Adrenal gland (tissue), 5 donors: ENCODE measurements at regions not wholly inside any gene's neighbourhood (a gene's known extent, or its start where the extent isn't known, plus 50 kb on each side); places are given as distances from the start of the nearest gene placed in this dataset.

Source experiments
- POLR2A ChIP-seq, 2 donors: fragments of 450-650 bp; IDR thresholded peaks; one replicate each; pipeline ENCODE4 v1.6.1; 2017; ENCODE audit warnings: antibody characterized with exemption in 2 of 2, mild to moderate bottlenecking in 2 of 2, moderate library complexity in 1 of 2
- TF ChIP-seq, protein P1 (sequence below), 6 experiments: fragments of 450-650 bp in 4 of 6; fragments of 200-600 bp in 2 of 6; sonication (generic) in 1 of 6; IDR thresholded peaks; 1 replicate in 5 of 6; 2 replicates in 1 of 6; pipeline versions ENCODE4 v1.5.1 to v1.8.0; 2016 to 2021; ENCODE audit warnings: antibody characterized with exemption in 6 of 6, mild to moderate bottlenecking in 2 of 6, moderate library complexity in 1 of 6
- donor health status: DM: no; HTN: no; CAD: no.

DNA sequence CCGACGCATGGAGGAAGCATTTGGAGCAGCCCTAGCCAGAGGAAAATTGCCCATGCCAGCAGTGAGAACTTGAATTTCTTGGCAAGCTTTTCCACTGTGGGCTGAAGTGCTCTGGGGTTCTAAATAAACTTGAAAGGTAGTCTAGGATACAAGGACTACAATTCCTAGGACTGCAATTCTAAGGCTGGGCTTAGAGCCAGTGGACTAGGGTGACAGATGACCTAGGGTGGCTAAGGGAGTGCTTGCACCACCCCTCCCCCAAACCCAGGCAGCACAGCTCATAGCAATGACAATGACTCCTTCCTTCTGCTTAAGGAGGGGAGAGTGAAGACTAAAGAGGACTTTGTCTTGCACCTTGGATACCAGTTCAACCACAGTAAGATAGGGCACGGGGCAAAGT, 122.3 kb downstream of the THBS2 start:
- TF ChIP-seq POLR2A (IDR thresholded peaks at IDR 0.05), result no peak
- TF ChIP-seq, protein P1, sequence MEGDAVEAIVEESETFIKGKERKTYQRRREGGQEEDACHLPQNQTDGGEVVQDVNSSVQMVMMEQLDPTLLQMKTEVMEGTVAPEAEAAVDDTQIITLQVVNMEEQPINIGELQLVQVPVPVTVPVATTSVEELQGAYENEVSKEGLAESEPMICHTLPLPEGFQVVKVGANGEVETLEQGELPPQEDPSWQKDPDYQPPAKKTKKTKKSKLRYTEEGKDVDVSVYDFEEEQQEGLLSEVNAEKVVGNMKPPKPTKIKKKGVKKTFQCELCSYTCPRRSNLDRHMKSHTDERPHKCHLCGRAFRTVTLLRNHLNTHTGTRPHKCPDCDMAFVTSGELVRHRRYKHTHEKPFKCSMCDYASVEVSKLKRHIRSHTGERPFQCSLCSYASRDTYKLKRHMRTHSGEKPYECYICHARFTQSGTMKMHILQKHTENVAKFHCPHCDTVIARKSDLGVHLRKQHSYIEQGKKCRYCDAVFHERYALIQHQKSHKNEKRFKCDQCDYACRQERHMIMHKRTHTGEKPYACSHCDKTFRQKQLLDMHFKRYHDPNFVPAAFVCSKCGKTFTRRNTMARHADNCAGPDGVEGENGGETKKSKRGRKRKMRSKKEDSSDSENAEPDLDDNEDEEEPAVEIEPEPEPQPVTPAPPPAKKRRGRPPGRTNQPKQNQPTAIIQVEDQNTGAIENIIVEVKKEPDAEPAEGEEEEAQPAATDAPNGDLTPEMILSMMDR (IDR thresholded peaks at IDR 0.05), result no peak
